Activated CD4-positive, alpha-beta T cell treated with anti-CD3 and anti-CD28 coated beads for 36 hours (primary cell): ENCODE measurements at regions not wholly inside any gene's neighbourhood (a gene's known extent, or its start where the extent isn't known, plus 50 kb on each side); places are given as distances from the start of the nearest gene placed in this dataset.

ENCODE experiments used
- ATAC-seq: fragments of 200-7000 bp; cut with Tn5 transposase; one replicate; pipeline ENCODE4 v1.10.0; 2021; ENCODE audit warnings: mild to moderate bottlenecking, moderate library complexity
- CTCF ChIA-PET: fragments of 350-600 bp; sonication (Branson Sonifier 250); formaldehyde crosslinking; loops from one replicate; lab custom pipeline; 2021; ENCODE audit warnings: antibody characterized with exemption; lab: Charles Lee
- POLR2A ChIA-PET: fragments of 350-600 bp; sonication (Branson Sonifier 250); formaldehyde crosslinking; loops from one replicate; lab custom pipeline; 2021; ENCODE audit warnings: antibody characterized with exemption, inconsistent platforms; lab: Charles Lee
- DNase-seq: peaks from one replicate; pipeline ENCODE4 v3.0.0-alpha.2; 2020
- H3K27ac Mint-ChIP-seq: one replicate; pipeline ENCODE4 v1.8.0; 2021; ENCODE audit warnings: mixed read lengths
- H3K27me3 Mint-ChIP-seq: one replicate; pipeline ENCODE4 v1.8.0; 2021; ENCODE audit warnings: mixed read lengths
- H3K36me3 Mint-ChIP-seq: one replicate; pipeline ENCODE4 v1.8.0; 2021; ENCODE audit warnings: low read depth, mixed read lengths
- H3K4me1 Mint-ChIP-seq: one replicate; pipeline ENCODE4 v1.8.0; 2021; ENCODE audit warnings: mixed read lengths
- H3K4me3 Mint-ChIP-seq: one replicate; pipeline ENCODE4 v1.8.0; 2021; ENCODE audit warnings: mild to moderate bottlenecking, moderate library complexity, mixed read lengths
- H3K9me3 Mint-ChIP-seq: one replicate; pipeline ENCODE4 v1.8.0; 2021; ENCODE audit warnings: low read depth, mixed read lengths
- intact Hi-C, 2 experiments: fragments of 100-400 bp; cut with DNase I in 1 of 2; cut with micrococcal nuclease in 1 of 2; formaldehyde crosslinking; loops; one replicate each; pipeline versions ENCODE4 v1.14.2 to v1.15.1; 2022 to 2024; cut with DNase I, micrococcal nuclease

- no peak overlapping the region for H3K4me3 Mint-ChIP-seq
- no peak for ATAC-seq
- no peaks in the 10 kb centered on the region for H3K36me3 Mint-ChIP-seq
- no peak for DNase-seq
- CTCF ChIA-PET, result no interaction called here
- POLR2A ChIA-PET, result interaction anchor here (0.5 to 0.6 kb wide), 2 partner anchors 9 to 85 kb away, joined by 3 to 7 read pairs; no protein-coding TSS in a partner anchor
- no peak overlapping the region for H3K27ac Mint-ChIP-seq
- no peaks in the 10 kb centered on the region for H3K9me3 Mint-ChIP-seq
- H3K4me1 Mint-ChIP-seq, result no peaks in the 10 kb centered on the region
- intact Hi-C loops, result no loop called here
- H3K27me3 Mint-ChIP-seq, result peaks cover 22% of the 10 kb centered on the region
Observed at GRCh38 chr3:159848348-159849118, 140.1 kb upstream of the IL12A start.

- H3K9me3 Mint-ChIP-seq, result no peaks in the 10 kb centered on the region
- CTCF ChIA-PET, result interaction anchor here (0.6 kb wide), 1 partner anchor 162 kb away, joined by 4 read pairs; no protein-coding TSS in a partner anchor
- intact Hi-C loops, result no loop called here
Observed at GRCh38 chr3:159850481-159850880, 138.2 kb upstream of the IL12A start.

GRCh38 chr3:159852266-159852665 is 136.4 kb upstream of the IL12A start:
- ChIA-PET CTCF (no interaction called here), POLR2A (no interaction called here)
- no peak for ATAC-seq
- DNase-seq, result no peak
- Mint-ChIP-seq H3K4me1 (no peaks in the 10 kb centered on the region), H3K9me3 (no peaks in the 10 kb centered on the region), H3K4me3 (no peak overlapping the region), H3K27me3 (peaks cover 26% of the 10 kb centered on the region), H3K27ac (no peak overlapping the region), H3K36me3 (no peaks in the 10 kb centered on the region)
- intact Hi-C loops, result no loop called here

More at GRCh38 chr3:159850481-159850880, 138.2 kb upstream of the IL12A start:
- H3K27me3 Mint-ChIP-seq, result peaks cover 19% of the 10 kb centered on the region
- no peaks in the 10 kb centered on the region for H3K4me1 Mint-ChIP-seq
- POLR2A ChIA-PET, result no interaction called here
- H3K4me3 Mint-ChIP-seq, result no peak overlapping the region
- H3K27ac Mint-ChIP-seq, result no peak overlapping the region
- DNase-seq (no peak), ATAC-seq (no peak)
- H3K36me3 Mint-ChIP-seq, result no peaks in the 10 kb centered on the region

DNA sequence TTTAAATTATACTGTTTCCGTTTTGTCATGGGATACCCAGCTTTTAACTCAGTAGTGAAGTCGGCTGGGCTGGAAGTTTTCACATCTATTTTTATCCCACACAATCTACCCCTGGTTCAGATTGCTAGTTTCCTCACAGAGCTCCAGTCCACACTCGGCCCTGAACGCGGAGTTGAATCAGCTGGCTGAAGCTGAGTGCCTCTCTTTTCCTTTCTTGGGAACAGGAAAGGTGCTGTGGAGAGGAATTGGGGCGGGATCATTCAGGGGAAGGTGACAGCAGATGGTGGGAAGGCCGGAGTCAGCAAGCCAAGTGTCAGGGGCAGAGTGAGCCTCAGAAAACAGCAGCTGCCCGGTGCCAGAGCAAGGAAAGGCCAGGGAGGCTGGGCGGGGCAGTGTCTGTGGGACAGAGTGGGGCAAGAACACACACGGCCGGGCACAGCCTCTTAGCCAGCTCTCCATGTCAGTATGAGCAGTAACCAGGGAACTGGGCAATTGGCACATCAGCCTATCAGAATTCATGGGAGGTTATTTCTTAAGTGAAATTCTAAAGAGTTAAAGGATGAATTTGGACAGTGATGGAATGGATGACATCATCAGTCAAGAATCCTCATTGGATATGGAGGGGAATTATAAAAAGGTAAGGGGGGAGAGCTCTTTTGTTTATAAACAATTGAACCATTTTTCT is 135.7 kb upstream of the IL12A start:
- no peak overlapping the region for H3K27ac Mint-ChIP-seq
- no peaks in the 10 kb centered on the region for H3K9me3 Mint-ChIP-seq
- ATAC-seq, result no peak
- no peaks in the 10 kb centered on the region for H3K36me3 Mint-ChIP-seq
- DNase-seq, result no peak
- H3K27me3 Mint-ChIP-seq, result peaks cover 26% of the 10 kb centered on the region
- intact Hi-C loops, result no loop called here
- ChIA-PET POLR2A (no interaction called here), CTCF (no interaction called here)
- H3K4me3 Mint-ChIP-seq, result no peak overlapping the region
- H3K4me1 Mint-ChIP-seq, result no peaks in the 10 kb centered on the region

DNA sequence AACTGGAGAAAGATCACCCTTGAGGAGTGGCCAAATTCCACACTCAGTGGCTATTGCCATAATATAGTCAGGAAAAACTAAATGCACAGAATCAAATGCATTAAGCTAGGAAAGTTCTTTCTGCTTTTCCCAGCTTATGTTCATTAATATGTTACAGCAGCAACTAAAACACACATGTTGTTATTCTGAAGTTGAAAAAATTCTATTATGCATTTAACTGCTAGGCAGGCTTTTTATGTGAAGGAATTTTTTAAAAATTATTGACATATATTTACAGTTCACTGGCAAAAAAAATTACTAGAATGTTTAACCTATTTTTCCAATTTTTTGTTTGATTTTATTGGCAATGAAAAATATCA is 135.2 kb upstream of the IL12A start:
- H3K27ac Mint-ChIP-seq, result no peak overlapping the region
- H3K4me1 Mint-ChIP-seq, result no peaks in the 10 kb centered on the region
- no peak overlapping the region for H3K4me3 Mint-ChIP-seq
- H3K36me3 Mint-ChIP-seq, result no peaks in the 10 kb centered on the region
- intact Hi-C loops, result no loop called here
- ChIA-PET POLR2A (no interaction called here), CTCF (interaction anchor here (0.6 kb wide), 1 partner anchor 41 kb away, joined by 4 read pairs; no protein-coding TSS in a partner anchor)
- ATAC-seq (no peak), DNase-seq (no peak)
- H3K27me3 Mint-ChIP-seq, result peaks cover 26% of the 10 kb centered on the region
- H3K9me3 Mint-ChIP-seq, result no peaks in the 10 kb centered on the region

GRCh38 chr3:159854500-159855124 is 134.0 kb upstream of the IL12A start:
- H3K9me3 Mint-ChIP-seq, result no peaks in the 10 kb centered on the region
- H3K27me3 Mint-ChIP-seq, result peaks cover 26% of the 10 kb centered on the region
- DNase-seq (no peak), ATAC-seq (no peak)
- no peak overlapping the region for H3K4me3 Mint-ChIP-seq
- POLR2A ChIA-PET, result no interaction called here
- intact Hi-C loops, result no loop called here
- CTCF ChIA-PET, result interaction anchor here (0.6 kb wide), 1 partner anchor 122 kb away, joined by 3 read pairs; no protein-coding TSS in a partner anchor
- H3K4me1 Mint-ChIP-seq, result no peaks in the 10 kb centered on the region
- no peak overlapping the region for H3K27ac Mint-ChIP-seq
- no peaks in the 10 kb centered on the region for H3K36me3 Mint-ChIP-seq

GRCh38 chr3:159855599-159856346 is 132.9 kb upstream of the IL12A start:
- Mint-ChIP-seq H3K4me3 (no peak overlapping the region), H3K27ac (no peak overlapping the region), H3K27me3 (peaks cover 26% of the 10 kb centered on the region), H3K36me3 (no peaks in the 10 kb centered on the region), H3K4me1 (no peaks in the 10 kb centered on the region), H3K9me3 (no peaks in the 10 kb centered on the region)
- intact Hi-C loops, result no loop called here
- ATAC-seq, result no peak
- POLR2A ChIA-PET, result no interaction called here
- CTCF ChIA-PET, result interaction anchor here (0.6 kb wide), 1 partner anchor 197 kb away, joined by 5 read pairs; no protein-coding TSS in a partner anchor
- no peak for DNase-seq

- POLR2A ChIA-PET, result no interaction called here
- CTCF ChIA-PET, result no interaction called here
- Mint-ChIP-seq H3K4me3 (no peak overlapping the region), H3K27ac (no peak overlapping the region), H3K4me1 (no peaks in the 10 kb centered on the region), H3K27me3 (peaks cover 24% of the 10 kb centered on the region), H3K36me3 (no peaks in the 10 kb centered on the region), H3K9me3 (no peaks in the 10 kb centered on the region)
- ATAC-seq (no peak), DNase-seq (no peak)
- intact Hi-C loops, result no loop called here
Observed at GRCh38 chr3:159856590-159857104, 132.0 kb upstream of the IL12A start.

DNA sequence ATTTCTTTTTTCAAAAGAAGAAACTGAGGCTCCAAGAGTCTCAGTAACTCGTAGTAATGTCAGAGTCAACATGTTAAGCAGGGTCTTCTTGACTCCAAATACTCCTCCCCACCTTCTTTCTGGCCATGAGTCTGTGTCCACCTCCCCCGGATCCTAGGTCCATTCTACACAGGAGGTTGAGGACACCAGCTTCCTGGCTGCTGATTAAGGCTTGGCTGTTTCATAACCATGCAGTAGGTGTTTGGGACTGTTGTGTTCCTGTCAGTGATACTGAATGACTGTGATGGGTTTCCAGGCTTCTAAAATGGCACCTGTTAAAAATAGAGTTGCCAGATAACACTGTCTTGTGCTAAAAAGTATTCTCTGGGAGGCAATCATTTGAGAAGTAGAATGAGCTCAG is 130.8 kb upstream of the IL12A start:
- DNase-seq (no peak), ATAC-seq (no peak)
- Mint-ChIP-seq H3K4me3 (no peak overlapping the region), H3K4me1 (no peaks in the 10 kb centered on the region), H3K27me3 (peaks cover 19% of the 10 kb centered on the region), H3K27ac (no peak overlapping the region), H3K36me3 (no peaks in the 10 kb centered on the region), H3K9me3 (no peaks in the 10 kb centered on the region)
- ChIA-PET CTCF (no interaction called here), POLR2A (no interaction called here)
- intact Hi-C loops, result no loop called here

- intact Hi-C loops, result no loop called here
- peaks cover 17% of the 10 kb centered on the region for H3K27me3 Mint-ChIP-seq
- no peak overlapping the region for H3K27ac Mint-ChIP-seq
- DNase-seq (no peak), ATAC-seq (no peak)
- ChIA-PET POLR2A (no interaction called here), CTCF (no interaction called here)
- no peaks in the 10 kb centered on the region for H3K9me3 Mint-ChIP-seq
- H3K4me1 Mint-ChIP-seq, result no peaks in the 10 kb centered on the region
- H3K4me3 Mint-ChIP-seq, result no peak overlapping the region
- H3K36me3 Mint-ChIP-seq, result no peaks in the 10 kb centered on the region
Observed at GRCh38 chr3:159858650-159859049, 130.0 kb upstream of the IL12A start.

GRCh38 chr3:159859424-159859823 is 129.2 kb upstream of the IL12A start:
- Mint-ChIP-seq H3K4me1 (no peaks in the 10 kb centered on the region), H3K27ac (no peak overlapping the region), H3K9me3 (no peaks in the 10 kb centered on the region), H3K36me3 (no peaks in the 10 kb centered on the region), H3K4me3 (no peak overlapping the region), H3K27me3 (peaks cover 15% of the 10 kb centered on the region)
- ATAC-seq, result no peak
- POLR2A ChIA-PET, result no interaction called here
- CTCF ChIA-PET, result interaction anchor here (0.6 to 0.7 kb wide), 2 partner anchors 161 to 531 kb away, joined by 3 read pairs; no protein-coding TSS in a partner anchor
- no peak for DNase-seq
- intact Hi-C loops, result no loop called here
